NCI-H2081 treated with DMSO at 0.1 percent for 48 hours (cell line): ENCODE measurements at regions not wholly inside any gene's neighbourhood (a gene's known extent, or its start where the extent isn't known, plus 50 kb on each side); places are given as distances from the start of the nearest gene placed in this dataset.
"Not testable (repeated sequence)": the region's sequence is repeated elsewhere in the genome, so short reads cannot be mapped to it uniquely, and the experiment has no call there.

Source experiments
- DNase-seq: peaks from one replicate; lab custom pipeline; 2025; lab: John Stamatoyannopoulos, UW

DNA sequence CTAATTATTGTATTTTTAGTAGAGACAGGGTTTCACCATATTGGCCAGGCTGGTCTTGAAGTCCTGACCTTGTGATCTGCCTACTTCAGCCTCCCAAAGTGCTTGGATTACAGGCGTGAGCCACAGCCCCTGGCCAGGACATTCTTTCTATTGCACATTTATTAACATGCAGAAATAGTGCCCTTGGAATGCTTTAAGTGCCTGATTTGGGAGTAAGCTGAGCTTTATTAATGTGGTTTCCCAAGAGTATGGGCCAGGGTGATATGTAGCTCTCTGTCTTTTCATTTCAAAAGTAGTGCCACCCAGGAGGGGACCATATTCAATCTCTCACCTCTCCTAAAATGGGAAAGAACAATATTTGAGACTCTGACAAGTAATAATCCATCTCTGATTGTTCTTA lies 970.7 kb downstream of the KCNMA1 start:
- DNase-seq, result no peak

DNA sequence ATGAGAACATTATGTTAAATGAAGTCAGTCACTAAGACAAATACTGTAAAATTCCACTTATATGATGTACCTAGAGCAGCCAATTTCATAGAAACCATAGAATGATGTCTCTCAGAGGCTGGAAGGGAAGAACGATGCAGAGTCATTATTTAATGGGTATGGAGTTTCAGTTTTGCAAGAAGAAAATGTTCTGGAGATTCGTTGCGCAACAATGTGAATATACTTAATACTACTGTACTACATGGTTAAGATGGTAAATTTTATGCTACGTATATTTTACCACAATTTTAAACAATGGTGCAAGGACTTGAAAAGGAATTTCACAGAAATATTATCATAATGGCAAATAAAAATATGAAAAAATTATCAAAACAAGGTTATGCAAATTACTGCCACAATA lies 972.6 kb downstream of the KCNMA1 start:
- DNase-seq, result no peak

GRCh38 chr10:76657337-76658012 lies 980.1 kb downstream of the KCNMA1 start:
- no peak for DNase-seq

DNA sequence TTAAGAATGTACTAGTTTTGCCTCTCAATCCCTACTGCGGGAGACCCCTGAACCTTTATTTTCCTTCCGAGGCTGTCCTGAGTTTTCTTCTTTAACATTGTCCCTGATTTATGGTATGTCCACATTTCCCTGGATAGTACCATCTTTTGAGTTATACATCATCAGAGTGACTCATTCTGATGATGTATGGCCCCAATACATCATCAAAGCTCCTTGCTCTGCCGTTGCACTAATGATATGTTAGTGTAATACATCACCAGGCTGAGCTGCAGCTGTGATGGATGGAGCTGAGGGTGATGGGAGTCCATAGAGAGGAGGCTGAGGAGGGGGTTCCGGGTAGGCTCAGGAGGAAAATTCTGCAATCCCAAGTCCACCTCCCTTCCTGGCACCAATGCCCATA lies 986.5 kb downstream of the KCNMA1 start:
- no peak for DNase-seq

DNA sequence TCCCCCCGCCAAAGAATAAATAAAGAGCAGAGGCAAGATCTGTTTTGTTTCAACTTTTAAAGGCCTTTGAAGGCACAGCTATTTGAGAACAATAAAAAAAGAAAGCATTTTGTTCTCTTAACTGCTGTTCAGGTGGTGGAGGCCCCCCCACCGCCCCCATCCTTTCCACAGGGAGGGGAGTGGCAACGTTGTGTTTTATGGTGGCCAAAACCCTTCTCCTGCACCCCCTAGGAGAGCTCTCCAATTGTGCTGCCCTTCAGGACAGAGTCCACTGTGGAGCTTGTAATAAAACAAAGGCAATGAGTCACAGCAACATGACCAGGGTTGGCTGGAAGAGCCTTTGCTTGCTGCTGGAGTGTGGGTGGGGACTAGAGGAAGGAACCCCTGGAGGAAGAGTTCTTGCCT lies 987.9 kb downstream of the KCNMA1 start:
- no peak for DNase-seq

DNA sequence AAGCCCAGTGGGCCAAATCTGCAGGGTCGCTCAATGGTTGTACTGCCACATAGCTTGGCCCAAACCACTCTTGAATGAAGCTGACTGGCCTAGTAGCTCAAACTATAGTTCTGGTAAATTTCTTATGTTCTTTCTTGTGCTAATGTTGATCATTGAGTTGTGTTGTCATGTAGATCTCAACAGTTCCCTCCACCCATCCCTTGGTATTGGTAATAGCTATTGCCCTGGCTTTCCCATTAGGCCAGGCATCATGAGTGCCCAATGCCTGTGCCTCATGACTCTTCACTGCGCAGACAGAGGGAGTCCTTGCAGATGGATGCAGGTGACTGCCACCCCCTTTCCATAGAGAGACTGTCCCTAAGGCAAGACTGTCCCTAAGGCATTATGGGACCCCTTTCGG lies 988.4 kb downstream of the KCNMA1 start:
- no peak for DNase-seq

GRCh38 chr10:76647301-76647700 lies 990.3 kb downstream of the KCNMA1 start:
- DNase-seq, result no peak

DNA sequence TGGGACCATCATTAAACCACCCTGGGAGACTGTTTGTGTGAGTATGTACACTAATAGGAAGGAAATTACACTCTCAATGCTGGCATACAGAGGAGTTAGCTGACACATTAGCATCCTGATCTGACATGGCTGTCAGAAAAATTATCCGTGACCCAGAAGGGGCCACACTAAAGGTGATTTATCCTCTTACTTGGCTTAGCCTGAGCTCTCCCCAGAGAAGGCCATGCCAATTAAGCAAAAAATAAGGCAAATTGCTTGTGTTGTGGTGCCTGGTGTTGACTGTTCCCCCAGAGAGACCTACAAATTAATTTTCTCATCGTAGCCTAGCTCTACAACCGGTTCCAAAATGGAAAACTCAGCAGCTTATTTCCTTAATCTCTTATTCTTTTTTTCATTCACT lies 992.3 kb downstream of the KCNMA1 start:
- no peak for DNase-seq

DNA sequence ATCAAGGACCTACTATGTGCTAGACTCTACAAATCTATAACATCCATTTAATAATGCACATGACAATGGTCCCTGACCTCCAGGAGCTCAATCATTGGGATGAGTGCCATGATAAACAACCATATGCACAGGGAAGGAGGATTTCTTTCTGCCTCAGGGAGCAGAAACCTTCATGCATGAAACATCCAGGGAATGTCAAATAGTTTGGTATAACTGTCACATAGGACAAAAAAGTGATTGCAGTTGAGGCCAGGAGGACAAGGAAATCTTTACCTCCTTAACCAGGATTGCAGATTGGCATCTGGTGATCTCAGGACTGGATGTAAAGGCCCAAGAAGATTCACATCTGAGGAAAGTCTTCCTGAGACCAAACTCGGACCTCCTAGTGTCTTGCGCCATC lies 993.1 kb downstream of the KCNMA1 start:
- no peak for DNase-seq

GRCh38 chr10:76643511-76643911 lies 994.1 kb downstream of the KCNMA1 start:
- no peak for DNase-seq

GRCh38 chr10:76642358-76642757 lies 995.2 kb downstream of the KCNMA1 start:
- no peak for DNase-seq

- DNase-seq, result no peak
Observed at GRCh38 chr10:76641215-76641614, 996.4 kb downstream of the KCNMA1 start.

GRCh38 chr10:76640806-76641205 lies 996.8 kb downstream of the KCNMA1 start:
- DNase-seq, result no peak

DNA sequence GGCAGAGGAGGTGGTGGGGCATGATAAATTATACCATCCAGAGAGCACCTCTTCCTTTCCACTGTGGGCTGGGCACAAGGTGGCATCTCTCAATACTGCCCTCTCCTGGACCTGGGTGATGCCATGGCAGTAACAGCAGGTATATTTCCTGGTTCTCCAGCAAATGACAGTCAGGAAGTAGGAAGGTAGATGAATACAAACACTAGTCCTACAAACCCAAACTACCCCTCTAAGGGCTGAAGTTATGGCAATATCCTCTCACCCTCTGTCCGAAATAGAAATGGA lies 1004.9 kb downstream of the KCNMA1 start:
- peak; percentile 40 for DNase-seq

- peak; percentile 8 for DNase-seq
Observed at GRCh38 chr10:76631884-76632766, 1005.5 kb downstream of the KCNMA1 start.

GRCh38 chr10:76631036-76631670 lies 1006.5 kb downstream of the KCNMA1 start:
- DNase-seq, result no peak

DNA sequence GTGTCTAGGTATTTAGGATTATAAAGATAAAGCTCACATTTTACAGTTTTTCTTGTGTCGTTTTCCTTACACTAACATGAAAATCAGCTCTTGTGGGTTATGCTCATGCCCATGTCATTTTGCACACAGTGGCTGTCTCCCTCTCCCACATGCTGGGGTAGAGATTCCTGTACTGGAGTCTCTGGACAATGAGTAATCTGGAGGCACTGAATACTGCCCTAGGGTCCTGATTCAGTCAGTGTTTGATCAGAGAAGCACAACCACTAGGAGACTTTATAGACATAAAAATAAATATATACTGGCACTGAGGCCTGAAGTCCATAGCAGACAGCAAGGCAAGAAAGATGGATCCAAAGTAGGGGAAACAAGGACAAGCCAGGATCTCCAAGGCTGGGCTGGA lies 1008.8 kb downstream of the KCNMA1 start:
- no peak for DNase-seq

GRCh38 chr10:76626386-76626785 lies 1011.2 kb downstream of the KCNMA1 start:
- no peak for DNase-seq

DNA sequence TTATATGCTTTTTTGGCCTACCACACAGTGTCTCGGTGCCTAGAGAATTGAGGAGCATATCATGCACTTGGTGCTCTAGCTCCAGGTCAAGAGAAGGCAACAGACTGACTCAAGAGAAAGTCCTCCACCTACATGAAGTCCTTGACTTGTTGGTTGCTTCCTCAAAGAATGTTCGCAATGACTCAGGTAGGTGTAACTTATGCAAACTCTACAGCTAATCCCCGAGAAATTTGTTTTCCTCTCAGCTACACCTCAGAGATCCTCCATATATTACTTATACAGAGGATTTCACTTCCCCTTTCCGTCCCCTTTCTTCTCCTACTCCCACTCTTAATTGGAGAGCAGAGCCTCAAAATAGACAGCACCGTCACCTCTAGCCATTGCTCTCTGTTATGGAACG lies 1013.1 kb downstream of the KCNMA1 start:
- no peak for DNase-seq

DNA sequence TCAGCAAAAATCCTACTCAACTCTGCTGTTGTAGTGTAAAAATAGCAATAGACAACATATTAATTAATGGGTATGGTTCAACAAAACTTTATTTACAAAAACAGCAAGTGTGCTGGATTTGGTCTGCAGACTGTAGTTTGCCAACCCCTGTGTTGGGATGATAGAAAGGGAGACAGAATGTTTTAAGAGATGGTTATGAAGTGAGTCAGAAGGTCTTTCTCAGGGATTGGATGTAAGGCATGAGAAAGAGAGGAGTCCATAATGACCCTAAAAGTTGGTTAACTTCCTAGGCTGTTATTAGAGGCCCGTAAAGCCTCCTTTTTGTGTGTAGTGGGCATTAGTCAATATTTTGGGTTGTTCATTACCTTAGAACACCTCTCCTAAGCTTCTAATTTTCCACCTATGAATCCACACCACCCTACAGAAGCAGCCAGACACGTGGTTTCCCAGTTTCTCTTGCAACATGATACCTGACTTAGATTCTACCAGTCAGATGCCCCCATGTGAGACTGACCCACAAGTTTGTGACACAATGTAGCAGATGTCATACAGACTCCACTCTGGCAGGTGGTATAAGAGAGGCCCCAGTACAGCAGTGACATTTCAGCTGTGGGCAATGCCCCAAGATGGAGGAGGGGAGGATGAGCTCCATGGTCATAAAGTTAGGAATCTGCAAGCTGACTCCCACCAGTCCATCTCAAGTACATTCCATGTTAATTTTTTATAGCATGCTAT lies 1015.6 kb downstream of the KCNMA1 start:
- DNase-seq, result no peak

DNA sequence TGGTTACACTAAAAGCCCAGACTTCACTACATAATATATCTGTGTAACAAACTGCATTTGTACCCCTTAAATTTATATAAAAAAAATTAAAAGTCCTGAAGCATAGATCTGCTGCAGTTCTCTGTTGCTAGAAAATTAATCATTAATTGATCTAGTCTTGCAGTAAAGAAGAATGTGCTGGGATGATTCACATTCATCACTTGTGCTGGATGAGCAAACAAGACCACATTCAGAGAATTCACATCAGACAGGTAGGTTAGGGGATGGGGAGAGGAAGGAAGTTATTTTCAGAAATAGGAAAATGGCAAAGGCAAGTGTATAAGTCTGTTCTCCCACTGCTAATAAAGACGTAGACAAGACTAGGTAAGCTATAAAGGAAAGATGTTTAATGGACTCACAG lies 1019.0 kb downstream of the KCNMA1 start:
- no peak for DNase-seq

GRCh38 chr10:76618171-76618570 lies 1019.4 kb downstream of the KCNMA1 start:
- DNase-seq, result no peak

DNA sequence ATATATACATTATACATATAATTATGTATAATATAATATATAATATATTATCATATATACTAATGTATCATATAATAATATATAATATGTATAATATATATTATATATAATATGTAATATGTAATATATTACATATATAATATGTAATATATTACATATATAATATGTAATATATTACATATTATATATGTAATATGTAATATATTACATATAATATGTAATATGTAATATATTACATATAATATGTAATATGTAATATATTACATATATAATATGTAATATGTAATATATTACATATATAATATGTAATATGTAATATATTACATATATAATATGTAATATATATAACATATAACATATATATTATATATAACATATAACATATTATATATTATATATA lies 1020.9 kb downstream of the KCNMA1 start:
- not testable (repeated sequence) for DNase-seq
